ENCODE measurements at regions not wholly inside any gene's neighbourhood (a gene's known extent, or its start where the extent isn't known, plus 50 kb on each side); places are given as distances from the start of the nearest gene placed in this dataset.
A peak's percentile ranks its signal among the peaks of the same experiment; 100 is the strongest.

GRCh38 chr2:64704161-64704560, 50.4 kb upstream of the SERTAD2 start:
- no peak for DNase-seq (ENCODE audit: low read depth in 2 of 2)

- no peak for DNase-seq (ENCODE audit: low read depth in 2 of 2)
These were observed 51.3 kb upstream of the SERTAD2 start for GRCh38 chr2:64704996-64705395.

GRCh38 chr2:64707276-64707675, 53.6 kb upstream of the SERTAD2 start:
- DNase-seq (ENCODE audit: low read depth in 2 of 2): no peak

- DNase-seq (ENCODE audit: low read depth in 2 of 2): no peak
These were observed 55.1 kb upstream of the SERTAD2 start for GRCh38 chr2:64708829-64709228.

GRCh38 chr2:64711252-64711800, 57.6 kb upstream of the SERTAD2 start:
- DNase-seq (ENCODE audit: low read depth in 2 of 2): no peak

- DNase-seq (ENCODE audit: low read depth in 2 of 2): no peak
These were observed 60.0 kb upstream of the SERTAD2 start for GRCh38 chr2:64713686-64714085.

GRCh38 chr2:64716569-64716968, 62.9 kb upstream of the SERTAD2 start:
- no peak for DNase-seq (ENCODE audit: low read depth in 2 of 2)

GRCh38 chr2:64718250-64718885, 64.7 kb upstream of the SERTAD2 start:
- DNase-seq (ENCODE audit: low read depth in 2 of 2): no peak

GRCh38 chr2:64720535-64721319, 67.0 kb upstream of the SERTAD2 start:
- no peak for DNase-seq (ENCODE audit: low read depth in 2 of 2)

- DNase-seq (ENCODE audit: low read depth in 2 of 2): no peak
These were observed 67.6 kb upstream of the SERTAD2 start for GRCh38 chr2:64721320-64721623.

- DNase-seq (ENCODE audit: low read depth in 2 of 2): no peak
These were observed 68.8 kb upstream of the SERTAD2 start for GRCh38 chr2:64722291-64723044.

GRCh38 chr2:64727013-64727767, 73.5 kb upstream of the SERTAD2 start:
- no peak for DNase-seq (ENCODE audit: low read depth in 2 of 2)

GRCh38 chr2:64727843-64728463, 74.2 kb upstream of the SERTAD2 start:
- no peak for DNase-seq (ENCODE audit: low read depth in 2 of 2)

- peak in 1 of 2 experiments; percentile 24 for DNase-seq (ENCODE audit: low read depth in 2 of 2)
These were observed 77.0 kb upstream of the SERTAD2 start for GRCh38 chr2:64730551-64731262.

GRCh38 chr2:64731263-64731643, 77.5 kb upstream of the SERTAD2 start:
- no peak for DNase-seq (ENCODE audit: low read depth in 2 of 2)

GRCh38 chr2:64731746-64732145, 78.0 kb upstream of the SERTAD2 start:
- DNase-seq (ENCODE audit: low read depth in 2 of 2): no peak

- DNase-seq (ENCODE audit: low read depth in 2 of 2): no peak
These were observed 78.4 kb upstream of the SERTAD2 start for GRCh38 chr2:64732146-64732545.

- no peak for DNase-seq (ENCODE audit: low read depth in 2 of 2)
These were observed 81.8 kb upstream of the SERTAD2 start for GRCh38 chr2:64735504-64735903.

- no peak for DNase-seq (ENCODE audit: low read depth in 2 of 2)
These were observed 83.8 kb upstream of the SERTAD2 start for GRCh38 chr2:64737547-64737946.

GRCh38 chr2:64738026-64738425, 84.3 kb upstream of the SERTAD2 start:
- DNase-seq (ENCODE audit: low read depth in 2 of 2): no peak

GRCh38 chr2:64742678-64743077, 89.0 kb upstream of the SERTAD2 start:
- DNase-seq (ENCODE audit: low read depth in 2 of 2): no peak
